HEK293 (cell line): ENCODE measurements at regions not wholly inside any gene's neighbourhood (a gene's known extent, or its start where the extent isn't known, plus 50 kb on each side); places are given as distances from the start of the nearest gene placed in this dataset.
A peak's percentile ranks its signal among the peaks of the same experiment; 100 is the strongest.

ENCODE experiments used
- ATF2 ChIP-seq: fragments of 450-650 bp; formaldehyde crosslinking; IDR thresholded peaks from 2 replicates; pipeline ENCODE4 v1.5.1; 2016; ENCODE audit warnings: missing biosample characterization, missing genetic modification characterization, low read depth
- FEZF1 ChIP-seq: fragments of 450-650 bp; formaldehyde crosslinking; IDR thresholded peaks from 2 replicates; pipeline ENCODE4 v1.5.1; 2016; ENCODE audit warnings: missing biosample characterization, missing genetic modification characterization
- KLF7 ChIP-seq: fragments of 450-650 bp; formaldehyde crosslinking; IDR thresholded peaks from 2 replicates; pipeline ENCODE4 v1.5.1; 2016; ENCODE audit warnings: missing biosample characterization, missing genetic modification characterization, borderline replicate concordance
- KLF8 ChIP-seq: fragments of 450-650 bp; formaldehyde crosslinking; IDR thresholded peaks from 2 replicates; pipeline ENCODE4 v1.5.1; 2016; ENCODE audit warnings: missing biosample characterization, missing genetic modification characterization
- OVOL3 ChIP-seq: fragments of 450-650 bp; formaldehyde crosslinking; IDR thresholded peaks from 2 replicates; pipeline ENCODE4 v1.5.1; 2016; ENCODE audit warnings: missing biosample characterization, missing genetic modification characterization
- PBX3 ChIP-seq: sonication (generic); formaldehyde crosslinking; IDR thresholded peaks from 2 replicates; pipeline ENCODE4 v1.8.1; 2022; ENCODE audit warnings: mild to moderate bottlenecking, moderate library complexity, missing genetic modification reagents
- REST ChIP-seq: fragments of 450-650 bp; formaldehyde crosslinking; IDR thresholded peaks from 2 replicates; pipeline ENCODE4 v1.5.1; 2016; ENCODE audit warnings: missing biosample characterization, missing genetic modification characterization
- SP2 ChIP-seq: fragments of 450-650 bp; formaldehyde crosslinking; IDR thresholded peaks from 2 replicates; pipeline ENCODE4 v1.5.1; 2016; ENCODE audit warnings: missing biosample characterization, missing genetic modification characterization
- SP7 ChIP-seq: fragments of 450-650 bp; formaldehyde crosslinking; IDR thresholded peaks from 2 replicates; pipeline ENCODE4 v1.5.1; 2016; ENCODE audit warnings: missing biosample characterization, missing genetic modification characterization
- ZBTB44 ChIP-seq: fragments of 450-650 bp; IDR thresholded peaks from 2 replicates; pipeline ENCODE4 v1.5.1; 2018; ENCODE audit warnings: missing biosample characterization, mild to moderate bottlenecking, missing genetic modification characterization
- ZIC2 ChIP-seq: fragments of 450-650 bp; formaldehyde crosslinking; IDR thresholded peaks from 2 replicates; pipeline ENCODE4 v1.5.1; 2016; ENCODE audit warnings: missing biosample characterization, missing genetic modification characterization
- ZNF184 ChIP-seq: fragments of 450-650 bp; IDR thresholded peaks from 2 replicates; pipeline ENCODE4 v1.5.1; 2018; ENCODE audit warnings: missing biosample characterization, mild to moderate bottlenecking, missing genetic modification characterization
- ZNF335 ChIP-seq: fragments of 450-650 bp; formaldehyde crosslinking; conservative IDR thresholded peaks from 2 replicates; pipeline ENCODE4 v1.5.1; 2016; ENCODE audit warnings: missing biosample characterization, missing genetic modification characterization
- ZNF350 ChIP-seq: fragments of 450-650 bp; formaldehyde crosslinking; IDR thresholded peaks from 2 replicates; pipeline ENCODE4 v1.5.0; 2017; ENCODE audit warnings: missing biosample characterization, mild to moderate bottlenecking, missing genetic modification characterization
- ZNF48 ChIP-seq: fragments of 450-650 bp; formaldehyde crosslinking; IDR thresholded peaks from 2 replicates; pipeline ENCODE4 v1.5.1; 2016; ENCODE audit warnings: missing biosample characterization, missing genetic modification characterization
- ZNF623 ChIP-seq: fragments of 450-650 bp; formaldehyde crosslinking; IDR thresholded peaks from 2 replicates; pipeline ENCODE4 v1.5.1; 2016; ENCODE audit warnings: missing biosample characterization, missing genetic modification characterization
- ZNF629 ChIP-seq: fragments of 450-650 bp; formaldehyde crosslinking; IDR thresholded peaks from 2 replicates; pipeline ENCODE4 v1.5.1; 2017; ENCODE audit warnings: missing biosample characterization, missing genetic modification characterization
- ZNF639 ChIP-seq: fragments of 450-650 bp; formaldehyde crosslinking; IDR thresholded peaks from 2 replicates; pipeline ENCODE4 v1.5.1; 2016; ENCODE audit warnings: missing biosample characterization, missing genetic modification characterization
- ZNF792 ChIP-seq: fragments of 450-650 bp; formaldehyde crosslinking; IDR thresholded peaks from 2 replicates; pipeline ENCODE4 v1.5.1; 2016; ENCODE audit warnings: missing biosample characterization, missing genetic modification characterization
- TF ChIP-seq, protein P1 (sequence below): fragments of 450-650 bp; formaldehyde crosslinking; IDR thresholded peaks from 2 replicates; pipeline ENCODE4 v1.5.1; 2016; ENCODE audit warnings: missing biosample characterization, missing genetic modification characterization
- TF ChIP-seq, protein P2 (sequence below): fragments of 450-650 bp; formaldehyde crosslinking; IDR thresholded peaks from 2 replicates; pipeline ENCODE4 v1.5.1; 2016; ENCODE audit warnings: missing biosample characterization, missing genetic modification characterization
- TF ChIP-seq, protein P3 (sequence below): fragments of 450-650 bp; formaldehyde crosslinking; IDR thresholded peaks from 2 replicates; pipeline ENCODE4 v1.5.1; 2016; ENCODE audit warnings: missing biosample characterization, missing genetic modification characterization, borderline replicate concordance
- TF ChIP-seq, protein P4 (sequence below): fragments of 450-650 bp; formaldehyde crosslinking; IDR thresholded peaks from 2 replicates; pipeline ENCODE4 v1.5.1; 2017; ENCODE audit warnings: missing biosample characterization, missing genetic modification characterization

- TF ChIP-seq KLF8 (tag by site-specific recombination): no peak
- no peak for TF ChIP-seq ATF2 (tag by site-specific recombination)
- TF ChIP-seq ZNF623 (tag by site-specific recombination): no peak
- TF ChIP-seq, protein P1, sequence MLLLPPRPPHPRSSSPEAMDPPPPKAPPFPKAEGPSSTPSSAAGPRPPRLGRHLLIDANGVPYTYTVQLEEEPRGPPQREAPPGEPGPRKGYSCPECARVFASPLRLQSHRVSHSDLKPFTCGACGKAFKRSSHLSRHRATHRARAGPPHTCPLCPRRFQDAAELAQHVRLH: no peak
- TF ChIP-seq, protein P2, sequence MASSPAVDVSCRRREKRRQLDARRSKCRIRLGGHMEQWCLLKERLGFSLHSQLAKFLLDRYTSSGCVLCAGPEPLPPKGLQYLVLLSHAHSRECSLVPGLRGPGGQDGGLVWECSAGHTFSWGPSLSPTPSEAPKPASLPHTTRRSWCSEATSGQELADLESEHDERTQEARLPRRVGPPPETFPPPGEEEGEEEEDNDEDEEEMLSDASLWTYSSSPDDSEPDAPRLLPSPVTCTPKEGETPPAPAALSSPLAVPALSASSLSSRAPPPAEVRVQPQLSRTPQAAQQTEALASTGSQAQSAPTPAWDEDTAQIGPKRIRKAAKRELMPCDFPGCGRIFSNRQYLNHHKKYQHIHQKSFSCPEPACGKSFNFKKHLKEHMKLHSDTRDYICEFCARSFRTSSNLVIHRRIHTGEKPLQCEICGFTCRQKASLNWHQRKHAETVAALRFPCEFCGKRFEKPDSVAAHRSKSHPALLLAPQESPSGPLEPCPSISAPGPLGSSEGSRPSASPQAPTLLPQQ: no peak
- TF ChIP-seq ZNF350 (tag by site-specific recombination): no peak
- TF ChIP-seq, protein P3, sequence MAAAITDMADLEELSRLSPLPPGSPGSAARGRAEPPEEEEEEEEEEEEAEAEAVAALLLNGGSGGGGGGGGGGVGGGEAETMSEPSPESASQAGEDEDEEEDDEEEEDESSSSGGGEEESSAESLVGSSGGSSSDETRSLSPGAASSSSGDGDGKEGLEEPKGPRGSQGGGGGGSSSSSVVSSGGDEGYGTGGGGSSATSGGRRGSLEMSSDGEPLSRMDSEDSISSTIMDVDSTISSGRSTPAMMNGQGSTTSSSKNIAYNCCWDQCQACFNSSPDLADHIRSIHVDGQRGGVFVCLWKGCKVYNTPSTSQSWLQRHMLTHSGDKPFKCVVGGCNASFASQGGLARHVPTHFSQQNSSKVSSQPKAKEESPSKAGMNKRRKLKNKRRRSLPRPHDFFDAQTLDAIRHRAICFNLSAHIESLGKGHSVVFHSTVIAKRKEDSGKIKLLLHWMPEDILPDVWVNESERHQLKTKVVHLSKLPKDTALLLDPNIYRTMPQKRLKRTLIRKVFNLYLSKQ (tag by site-specific recombination): no peak
- no peak for TF ChIP-seq ZNF792 (tag by site-specific recombination)
- no peak for TF ChIP-seq SP2 (tag by site-specific recombination)
- no peak for TF ChIP-seq OVOL3 (tag by site-specific recombination)
- TF ChIP-seq ZIC2 (tag by site-specific recombination): peak; percentile 73
- peak; percentile 63 for TF ChIP-seq SP7
- no peak for TF ChIP-seq ZNF184 (tag by site-specific recombination)
- no peak for TF ChIP-seq ZBTB44
- no peak for TF ChIP-seq PBX3 (CRISPR knock-in tag)
- TF ChIP-seq ZNF335: peak; percentile 29; the same call in 1 of the 2 replicates
- TF ChIP-seq ZNF48 (tag by site-specific recombination): no peak
- TF ChIP-seq KLF7 (tag by site-specific recombination): no peak
- TF ChIP-seq, protein P4, sequence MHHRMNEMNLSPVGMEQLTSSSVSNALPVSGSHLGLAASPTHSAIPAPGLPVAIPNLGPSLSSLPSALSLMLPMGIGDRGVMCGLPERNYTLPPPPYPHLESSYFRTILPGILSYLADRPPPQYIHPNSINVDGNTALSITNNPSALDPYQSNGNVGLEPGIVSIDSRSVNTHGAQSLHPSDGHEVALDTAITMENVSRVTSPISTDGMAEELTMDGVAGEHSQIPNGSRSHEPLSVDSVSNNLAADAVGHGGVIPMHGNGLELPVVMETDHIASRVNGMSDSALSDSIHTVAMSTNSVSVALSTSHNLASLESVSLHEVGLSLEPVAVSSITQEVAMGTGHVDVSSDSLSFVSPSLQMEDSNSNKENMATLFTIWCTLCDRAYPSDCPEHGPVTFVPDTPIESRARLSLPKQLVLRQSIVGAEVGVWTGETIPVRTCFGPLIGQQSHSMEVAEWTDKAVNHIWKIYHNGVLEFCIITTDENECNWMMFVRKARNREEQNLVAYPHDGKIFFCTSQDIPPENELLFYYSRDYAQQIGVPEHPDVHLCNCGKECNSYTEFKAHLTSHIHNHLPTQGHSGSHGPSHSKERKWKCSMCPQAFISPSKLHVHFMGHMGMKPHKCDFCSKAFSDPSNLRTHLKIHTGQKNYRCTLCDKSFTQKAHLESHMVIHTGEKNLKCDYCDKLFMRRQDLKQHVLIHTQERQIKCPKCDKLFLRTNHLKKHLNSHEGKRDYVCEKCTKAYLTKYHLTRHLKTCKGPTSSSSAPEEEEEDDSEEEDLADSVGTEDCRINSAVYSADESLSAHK (tag by site-specific recombination): no peak
- TF ChIP-seq REST (tag by site-specific recombination): no peak
- TF ChIP-seq ZNF629 (tag by site-specific recombination): 0 out of 2 replicates have a peak, but pooled peaks have one; percentile 20
- TF ChIP-seq FEZF1 (tag by site-specific recombination): peak; percentile 33; the same call in 1 of the 2 replicates
- no peak for TF ChIP-seq ZNF639
These were observed 108.3 kb downstream of the SPP2 start (continued) for GRCh38 chr2:234158812-234159211.
